ENCODE measurements at regions not wholly inside any gene's neighbourhood (a gene's known extent, or its start where the extent isn't known, plus 50 kb on each side); places are given as distances from the start of the nearest gene placed in this dataset.

DNA sequence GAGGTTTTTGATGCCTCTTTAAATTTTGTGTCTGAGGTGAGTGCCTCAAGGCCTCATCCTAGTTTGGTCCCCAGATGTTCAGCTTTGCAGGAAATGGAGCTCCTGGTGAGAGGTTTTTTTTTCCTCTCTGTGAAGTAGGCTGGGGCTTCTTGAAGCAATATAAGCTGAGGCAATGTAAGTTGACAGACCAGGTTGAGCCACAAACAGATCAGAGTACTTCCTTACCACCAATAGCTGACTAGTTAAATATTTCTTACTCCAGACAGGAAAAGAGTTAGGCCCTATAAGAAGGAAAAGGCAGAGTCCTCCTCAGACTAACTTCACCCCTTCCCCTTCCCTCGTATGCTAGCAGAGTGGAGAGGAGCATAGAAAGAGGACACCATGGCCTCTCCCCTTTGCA, 341.0 kb downstream of the LMO4 start:
- no peak overlapping the region for H3K4me2 ChIP-seq (ENCODE audit: extremely low read depth, insufficient read depth, low read length)
- H3K27ac ChIP-seq (ENCODE audit: insufficient read depth, low read length): no peak overlapping the region
- H2AFZ ChIP-seq (ENCODE audit: low read length): no peak overlapping the region
- no peaks in the 10 kb centered on the region for H3K9me3 ChIP-seq (ENCODE audit: control insufficient read depth, insufficient read depth, low read depth, low read length)
- no peak overlapping the region for H3K4me3 ChIP-seq (replicated peaks in 1 of 4; ENCODE audit: control extremely low read depth in 1 of 4, insufficient read depth in 1 of 4, low read depth in 3 of 4, low read length in 4 of 4)
- TF ChIP-seq, protein P1, sequence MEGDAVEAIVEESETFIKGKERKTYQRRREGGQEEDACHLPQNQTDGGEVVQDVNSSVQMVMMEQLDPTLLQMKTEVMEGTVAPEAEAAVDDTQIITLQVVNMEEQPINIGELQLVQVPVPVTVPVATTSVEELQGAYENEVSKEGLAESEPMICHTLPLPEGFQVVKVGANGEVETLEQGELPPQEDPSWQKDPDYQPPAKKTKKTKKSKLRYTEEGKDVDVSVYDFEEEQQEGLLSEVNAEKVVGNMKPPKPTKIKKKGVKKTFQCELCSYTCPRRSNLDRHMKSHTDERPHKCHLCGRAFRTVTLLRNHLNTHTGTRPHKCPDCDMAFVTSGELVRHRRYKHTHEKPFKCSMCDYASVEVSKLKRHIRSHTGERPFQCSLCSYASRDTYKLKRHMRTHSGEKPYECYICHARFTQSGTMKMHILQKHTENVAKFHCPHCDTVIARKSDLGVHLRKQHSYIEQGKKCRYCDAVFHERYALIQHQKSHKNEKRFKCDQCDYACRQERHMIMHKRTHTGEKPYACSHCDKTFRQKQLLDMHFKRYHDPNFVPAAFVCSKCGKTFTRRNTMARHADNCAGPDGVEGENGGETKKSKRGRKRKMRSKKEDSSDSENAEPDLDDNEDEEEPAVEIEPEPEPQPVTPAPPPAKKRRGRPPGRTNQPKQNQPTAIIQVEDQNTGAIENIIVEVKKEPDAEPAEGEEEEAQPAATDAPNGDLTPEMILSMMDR (conservative IDR thresholded peaks at IDR 0.05 in 1 of 2, IDR thresholded peaks at IDR 0.05 in 1 of 2; ENCODE audit: low read depth in 1 of 2, low read length in 2 of 2): no peak
- TF ChIP-seq EZH2 (IDR thresholded peaks at IDR 0.05; ENCODE audit: low read length, missing control alignments): no peak
- no peaks in the 10 kb centered on the region for H4K20me1 ChIP-seq (ENCODE audit: control insufficient read depth, extremely low read depth, insufficient read depth, low read length)
- no peaks in the 10 kb centered on the region for H3K4me1 ChIP-seq (ENCODE audit: control insufficient read depth, extremely low read depth, insufficient read depth, low read length)
- DNase-seq (ENCODE audit: low read depth in 2 of 2): no peak
- no peaks in the 10 kb centered on the region for H3K36me3 ChIP-seq (ENCODE audit: control insufficient read depth, insufficient read depth, low read length)
- H3K79me2 ChIP-seq (ENCODE audit: control insufficient read depth, insufficient read depth, low read length): no peaks in the 10 kb centered on the region
- H3K9ac ChIP-seq (ENCODE audit: insufficient read depth, low read length): no peak overlapping the region
- no peaks in the 10 kb centered on the region for H3K27me3 ChIP-seq (ENCODE audit: control insufficient read depth, insufficient read depth, low read length)

DNA sequence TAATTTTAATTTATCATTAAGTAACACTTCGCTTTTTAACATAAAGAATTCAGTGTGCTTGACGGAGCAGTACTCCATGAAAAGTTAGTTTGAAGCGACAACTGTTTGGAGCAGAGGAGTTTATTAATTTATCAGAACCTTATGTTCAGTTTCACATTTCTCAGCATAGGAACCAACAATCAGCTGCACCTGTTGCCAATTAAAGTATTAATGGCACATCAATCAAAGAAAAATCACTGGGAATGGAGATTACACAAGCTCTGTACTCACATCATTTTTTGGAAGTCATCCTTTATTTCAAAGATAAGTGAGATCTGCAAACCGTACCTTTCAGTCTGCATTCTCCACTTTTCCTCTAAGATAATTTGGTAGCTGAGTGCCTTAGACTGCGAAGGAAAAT, 344.6 kb downstream of the LMO4 start:
- H3K27me3 ChIP-seq (ENCODE audit: control insufficient read depth, insufficient read depth, low read length): no peaks in the 10 kb centered on the region
- H3K79me2 ChIP-seq (ENCODE audit: control insufficient read depth, insufficient read depth, low read length): no peaks in the 10 kb centered on the region
- no peak overlapping the region for H3K4me2 ChIP-seq (ENCODE audit: extremely low read depth, insufficient read depth, low read length)
- H2AFZ ChIP-seq (ENCODE audit: low read length): no peak overlapping the region
- H4K20me1 ChIP-seq (ENCODE audit: control insufficient read depth, extremely low read depth, insufficient read depth, low read length): no peaks in the 10 kb centered on the region
- DNase-seq (ENCODE audit: low read depth in 2 of 2): no peak
- H3K9me3 ChIP-seq (ENCODE audit: control insufficient read depth, insufficient read depth, low read depth, low read length): no peaks in the 10 kb centered on the region
- H3K4me3 ChIP-seq (replicated peaks in 1 of 4; ENCODE audit: control extremely low read depth in 1 of 4, insufficient read depth in 1 of 4, low read depth in 3 of 4, low read length in 4 of 4): no peak overlapping the region
- TF ChIP-seq EZH2 (IDR thresholded peaks at IDR 0.05; ENCODE audit: low read length, missing control alignments): no peak
- TF ChIP-seq, protein P1 (conservative IDR thresholded peaks at IDR 0.05 in 1 of 2, IDR thresholded peaks at IDR 0.05 in 1 of 2; ENCODE audit: low read depth in 1 of 2, low read length in 2 of 2): no peak
- no peak overlapping the region for H3K9ac ChIP-seq (ENCODE audit: insufficient read depth, low read length)
- no peaks in the 10 kb centered on the region for H3K4me1 ChIP-seq (ENCODE audit: control insufficient read depth, extremely low read depth, insufficient read depth, low read length)
- no peak overlapping the region for H3K27ac ChIP-seq (ENCODE audit: insufficient read depth, low read length)
- no peaks in the 10 kb centered on the region for H3K36me3 ChIP-seq (ENCODE audit: control insufficient read depth, insufficient read depth, low read length)

DNA sequence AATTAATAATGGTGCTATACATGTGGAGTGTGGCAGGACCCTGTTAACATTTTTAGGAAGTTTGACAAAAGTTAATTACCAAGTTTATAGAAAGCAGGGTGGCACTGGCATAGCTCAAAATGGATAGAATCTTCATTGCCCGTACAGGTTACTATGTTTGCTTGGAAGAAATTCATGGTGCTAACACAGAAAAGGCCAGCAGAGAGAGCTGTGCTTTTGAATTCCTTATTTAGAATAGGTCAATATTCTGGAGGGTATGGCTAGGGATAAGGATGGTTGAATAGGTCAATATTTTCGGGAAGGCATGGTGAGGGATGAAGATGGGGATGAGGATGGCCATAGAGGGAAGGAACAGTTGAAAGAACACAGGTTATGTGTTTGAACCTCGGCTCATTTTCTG, 345.1 kb downstream of the LMO4 start:
- DNase-seq (ENCODE audit: low read depth in 2 of 2): peak in 1 of 2 donors; percentile 11
- TF ChIP-seq EZH2 (IDR thresholded peaks at IDR 0.05; ENCODE audit: low read length, missing control alignments): no peak
- TF ChIP-seq, protein P1 (conservative IDR thresholded peaks at IDR 0.05 in 1 of 2, IDR thresholded peaks at IDR 0.05 in 1 of 2; ENCODE audit: low read depth in 1 of 2, low read length in 2 of 2): no peak
- Histone ChIP-seq H3K4me2 (ENCODE audit: extremely low read depth, insufficient read depth, low read length) (no peak overlapping the region), H4K20me1 (ENCODE audit: control insufficient read depth, extremely low read depth, insufficient read depth, low read length) (no peaks in the 10 kb centered on the region), H3K9ac (ENCODE audit: insufficient read depth, low read length) (no peak overlapping the region), H3K27ac (ENCODE audit: insufficient read depth, low read length) (no peak overlapping the region), H2AFZ (ENCODE audit: low read length) (no peak overlapping the region), H3K4me3 (replicated peaks in 1 of 4; ENCODE audit: control extremely low read depth in 1 of 4, insufficient read depth in 1 of 4, low read depth in 3 of 4, low read length in 4 of 4) (no peak overlapping the region), H3K36me3 (ENCODE audit: control insufficient read depth, insufficient read depth, low read length) (no peaks in the 10 kb centered on the region), H3K9me3 (ENCODE audit: control insufficient read depth, insufficient read depth, low read depth, low read length) (no peaks in the 10 kb centered on the region), H3K4me1 (ENCODE audit: control insufficient read depth, extremely low read depth, insufficient read depth, low read length) (no peaks in the 10 kb centered on the region), H3K27me3 (ENCODE audit: control insufficient read depth, insufficient read depth, low read length) (no peaks in the 10 kb centered on the region), H3K79me2 (ENCODE audit: control insufficient read depth, insufficient read depth, low read length) (no peaks in the 10 kb centered on the region)

Measured in fibroblast of lung (primary cell).